ENCODE measurements at regions not wholly inside any gene's neighbourhood (a gene's known extent, or its start where the extent isn't known, plus 50 kb on each side); places are given as distances from the start of the nearest gene placed in this dataset.

- TF ChIP-seq EZH2phosphoT487 (IDR thresholded peaks at IDR 0.05; ENCODE audit: insufficient read depth, low read depth) (no peak), EZH2 (IDR thresholded peaks at IDR 0.05; ENCODE audit: insufficient read depth, poor library complexity, severe bottlenecking) (no peak)
These were observed 175.3 kb downstream of the MDFIC start for GRCh38 chr7:115097175-115097671.

Data from GM23248 (cell line).